BJ (cell line): ENCODE measurements at regions not wholly inside any gene's neighbourhood (a gene's known extent, or its start where the extent isn't known, plus 50 kb on each side); places are given as distances from the start of the nearest gene placed in this dataset.

Experiments
- CTCF ChIA-PET: fragments of 350-600 bp; formaldehyde crosslinking; extraction: SDS; loops from one replicate; lab custom pipeline; 2021; ENCODE audit warnings: antibody characterized with exemption, inconsistent platforms; lab: Yijun Ruan, JAX
- POLR2A ChIA-PET: fragments of 300-600 bp; sonication (Branson Sonifier 250); formaldehyde crosslinking; extraction: SDS; loops from one replicate; lab custom pipeline; 2021; ENCODE audit warnings: antibody characterized with exemption; lab: Charles Lee
- DNase-seq: peaks from one replicate; pipeline ENCODE4 v3.0.0-alpha.2; 2011; ENCODE audit warnings: low read depth
- H3K27me3 ChIP-seq: 2 replicates; pipeline ENCODE4 v1.6.0; 2011; ENCODE audit warnings: low read length; ENCODE audit not compliant: control insufficient read depth, insufficient read depth
- H3K36me3 ChIP-seq: 2 replicates; pipeline ENCODE4 v1.5.1; 2011; ENCODE audit warnings: low read length; ENCODE audit not compliant: control insufficient read depth, insufficient read depth
- H3K4me3 ChIP-seq: 2 replicates; pipeline ENCODE4 v1.5.1; 2011; ENCODE audit warnings: low read depth, mild to moderate bottlenecking, control low read depth, low read length
- CTCF ChIP-seq: IDR thresholded peaks from 2 replicates; pipeline ENCODE4 v1.5.1; 2011; ENCODE audit warnings: low read depth, mild to moderate bottlenecking, control low read depth, inconsistent platforms, low read length, moderate library complexity; ENCODE audit not compliant: insufficient read depth

GRCh38 chr10:121076776-121077715 is 225.9 kb downstream of the WDR11 start:
- no peaks in the 10 kb centered on the region for H3K36me3 ChIP-seq
- CTCF ChIA-PET, result no interaction called here
- POLR2A ChIA-PET, result no interaction called here
- no peak for TF ChIP-seq CTCF
- no peak for DNase-seq
- H3K4me3 ChIP-seq, result no peak overlapping the region
- H3K27me3 ChIP-seq, result no peaks in the 10 kb centered on the region

- H3K4me3 ChIP-seq, result no peak overlapping the region
- H3K27me3 ChIP-seq, result no peaks in the 10 kb centered on the region
- no peak for DNase-seq
- no peaks in the 10 kb centered on the region for H3K36me3 ChIP-seq
- CTCF ChIA-PET, result no interaction called here
- POLR2A ChIA-PET, result no interaction called here
- no peak for TF ChIP-seq CTCF
Measured at GRCh38 chr10:121078036-121078435, 226.9 kb downstream of the WDR11 start.

- Histone ChIP-seq H3K27me3 (no peaks in the 10 kb centered on the region), H3K4me3 (no peak overlapping the region), H3K36me3 (no peaks in the 10 kb centered on the region)
- DNase-seq, result no peak
- TF ChIP-seq CTCF, result no peak
- CTCF ChIA-PET, result no interaction called here
- POLR2A ChIA-PET, result no interaction called here
Measured at GRCh38 chr10:121078672-121079102, 227.5 kb downstream of the WDR11 start.

GRCh38 chr10:121079226-121079625 is 228.1 kb downstream of the WDR11 start:
- ChIA-PET CTCF (no interaction called here), POLR2A (no interaction called here)
- DNase-seq, result no peak
- Histone ChIP-seq H3K36me3 (no peaks in the 10 kb centered on the region), H3K27me3 (no peaks in the 10 kb centered on the region), H3K4me3 (no peak overlapping the region)
- no peak for TF ChIP-seq CTCF

GRCh38 chr10:121080281-121080891 is 229.2 kb downstream of the WDR11 start:
- H3K27me3 ChIP-seq, result no peaks in the 10 kb centered on the region
- no peak for TF ChIP-seq CTCF
- DNase-seq, result no peak
- CTCF ChIA-PET, result interaction anchor here (0.9 kb wide), 1 partner anchor 11 kb away, joined by 3 read pairs; no protein-coding TSS in a partner anchor
- no peaks in the 10 kb centered on the region for H3K36me3 ChIP-seq
- H3K4me3 ChIP-seq, result no peak overlapping the region
- POLR2A ChIA-PET, result no interaction called here
